ENCODE measurements at regions not wholly inside any gene's neighbourhood (a gene's known extent, or its start where the extent isn't known, plus 50 kb on each side); places are given as distances from the start of the nearest gene placed in this dataset.

GRCh38 chr5:17880869-17881268 lies 246.6 kb downstream of the TAF11L14 start:
- no peak for TF ChIP-seq POLR2A (IDR thresholded peaks at IDR 0.05)
- TF ChIP-seq POLR2AphosphoS5 (IDR thresholded peaks at IDR 0.05) = no peak
- TF ChIP-seq CTCF (IDR thresholded peaks at IDR 0.05) = no peak
